GM23338 (cell line): ENCODE measurements at regions not wholly inside any gene's neighbourhood (a gene's known extent, or its start where the extent isn't known, plus 50 kb on each side); places are given as distances from the start of the nearest gene placed in this dataset.

Experiments
- ATAC-seq: fragments of 200-7000 bp; cut with Tn5 transposase; 3 replicates; pipeline ENCODE4 v1.9.1; 2020
- DNase-seq: peaks from one replicate; pipeline ENCODE4 v3.0.0-alpha.2; 2015; ENCODE audit warnings: low spot score
- H2AFZ ChIP-seq: fragments of 200-600 bp; sonication (generic); 2 replicates; pipeline ENCODE4 v1.8.0; 2016; ENCODE audit warnings: antibody characterized with exemption, mild to moderate bottlenecking, moderate library complexity
- H3F3A ChIP-seq: fragments of 200-600 bp; sonication (generic); replicated peaks from 2 replicates; pipeline ENCODE4 v1.8.0; 2017; ENCODE audit warnings: antibody characterized with exemption, mixed run types, low read depth
- H3K27ac ChIP-seq: fragments of 200-600 bp; sonication (generic); 2 replicates; pipeline ENCODE4 v1.6.1; 2016; ENCODE audit warnings: low read depth
- H3K27me3 ChIP-seq: fragments of 200-600 bp; sonication (generic); 2 replicates; pipeline ENCODE4 v1.8.0; 2016; ENCODE audit warnings: mild to moderate bottlenecking, mixed run types, moderate library complexity; ENCODE audit not compliant: insufficient read depth
- H3K36me3 ChIP-seq: fragments of 200-600 bp; sonication (generic); 2 replicates; pipeline ENCODE4 v1.8.0; 2016; ENCODE audit warnings: mild to moderate bottlenecking; ENCODE audit not compliant: insufficient read depth
- H3K4me1 ChIP-seq: fragments of 200-600 bp; sonication (generic); 2 replicates; pipeline ENCODE4 v1.8.0; 2016; ENCODE audit warnings: mild to moderate bottlenecking, moderate library complexity; ENCODE audit not compliant: insufficient read depth
- H3K4me2 ChIP-seq: fragments of 200-600 bp; sonication (generic); 2 replicates; pipeline ENCODE4 v1.7.1; 2017; ENCODE audit warnings: mixed run types
- H3K4me3 ChIP-seq: fragments of 200-600 bp; sonication (generic); 2 replicates; pipeline ENCODE4 v1.6.1; 2016; ENCODE audit warnings: mixed run types
- H3K79me2 ChIP-seq: fragments of 200-600 bp; sonication (generic); replicated peaks from 2 replicates; pipeline ENCODE4 v1.8.0; 2017; ENCODE audit warnings: mild to moderate bottlenecking; ENCODE audit not compliant: insufficient read depth
- H3K9me2 ChIP-seq: fragments of 200-600 bp; sonication (generic); 2 replicates; pipeline ENCODE4 v1.8.0; 2017; ENCODE audit not compliant: insufficient read depth
- H4K20me1 ChIP-seq: fragments of 200-600 bp; sonication (generic); replicated peaks from 2 replicates; pipeline ENCODE4 v1.8.0; 2017; ENCODE audit warnings: mild to moderate bottlenecking; ENCODE audit not compliant: insufficient read depth
- H3K27ac Mint-ChIP-seq: 2 replicates; pipeline ENCODE4 v1.8.0; 2020; ENCODE audit warnings: inconsistent platforms, mild to moderate bottlenecking, moderate library complexity, mixed read lengths
- H3K27me3 Mint-ChIP-seq: 3 replicates; pipeline ENCODE4 v1.8.0; 2022; ENCODE audit warnings: low read depth, mild to moderate bottlenecking, moderate library complexity, mixed read lengths, inconsistent platforms; ENCODE audit not compliant: insufficient read depth, poor library complexity
- H3K36me3 Mint-ChIP-seq: 3 replicates; pipeline ENCODE4 v1.8.0; 2021; ENCODE audit warnings: low read depth, mild to moderate bottlenecking, inconsistent platforms, moderate library complexity, mixed read lengths
- H3K4me1 Mint-ChIP-seq: 3 replicates; pipeline ENCODE4 v1.8.0; 2020; ENCODE audit warnings: mild to moderate bottlenecking, inconsistent platforms, mixed read lengths
- H3K4me3 Mint-ChIP-seq: 3 replicates; pipeline ENCODE4 v1.8.0; 2021; ENCODE audit warnings: moderate library complexity, mild to moderate bottlenecking, inconsistent platforms, mixed read lengths
- H3K9me3 Mint-ChIP-seq: 3 replicates; pipeline ENCODE4 v1.8.0; 2020; ENCODE audit warnings: moderate library complexity, mild to moderate bottlenecking, inconsistent platforms, mixed read lengths
- POLR2AphosphoS5 ChIP-seq: IDR thresholded peaks from 2 replicates; pipeline ENCODE4 v1.6.1; 2016; ENCODE audit warnings: antibody characterized with exemption, low read depth
- STAT1 ChIP-seq: IDR thresholded peaks from one replicate; pipeline ENCODE4 v1.6.1; 2016; ENCODE audit warnings: antibody characterized with exemption; ENCODE audit not compliant: unreplicated experiment
- ZNF331 ChIP-seq: fragments of 250-450 bp; sonication (Bioruptor Pico); IDR thresholded peaks from 2 replicates; pipeline ENCODE4 v1.5.0; 2020; ENCODE audit warnings: low read depth, mild to moderate bottlenecking, moderate library complexity
- TF ChIP-seq, protein P1 (sequence below), 2 experiments: fragments of 200-600 bp in 1 of 2; sonication (generic) in 1 of 2; conservative IDR thresholded peaks; 2 replicates each; pipeline versions ENCODE4 v1.5.1 to v1.6.1; 2016 to 2017; ENCODE audit warnings: antibody characterized with exemption in 2 of 2, low read depth in 2 of 2, mild to moderate bottlenecking in 2 of 2, moderate library complexity in 1 of 2
- TF ChIP-seq, protein P2 (sequence below): fragments of 250-450 bp; sonication (Bioruptor Pico); IDR thresholded peaks from 2 replicates; pipeline ENCODE4 v1.5.0; 2020; ENCODE audit warnings: mild to moderate bottlenecking, moderate library complexity

DNA sequence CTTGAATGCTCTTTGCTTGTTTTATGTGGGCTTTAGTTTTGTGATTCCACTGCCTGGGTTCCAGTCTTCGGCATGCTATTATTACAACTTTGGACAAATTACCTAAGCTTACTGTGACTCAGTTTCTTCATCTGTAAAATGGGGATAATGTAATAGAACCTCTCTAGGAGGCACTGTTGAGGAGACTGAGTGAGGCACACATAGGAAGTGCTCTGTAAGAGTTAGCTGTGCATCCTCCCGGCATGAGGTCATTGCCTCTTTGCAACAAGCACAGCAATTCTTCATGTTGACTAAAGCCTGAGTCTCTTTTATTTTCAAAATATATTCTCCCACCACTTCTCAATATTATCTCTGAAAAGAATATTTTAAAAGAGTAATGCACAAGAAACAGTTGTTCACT, 227.4 kb downstream of the DLEU7 start:
- no peaks in the 10 kb centered on the region for H3K79me2 ChIP-seq
- Mint-ChIP-seq H3K4me1 (peaks cover 3% of the 10 kb centered on the region; the same call in 2 of the 3 replicates), H3K4me3 (no peak overlapping the region), H3K9me3 (no peaks in the 10 kb centered on the region), H3K27me3 (no peaks in the 10 kb centered on the region), H3K27ac (no peak overlapping the region), H3K36me3 (no peaks in the 10 kb centered on the region)
- no peaks in the 10 kb centered on the region for H3K27me3 ChIP-seq
- no peak overlapping the region for H3K4me3 ChIP-seq
- H3K4me2 ChIP-seq, result no peak overlapping the region
- no peak for ATAC-seq
- no peak overlapping the region for H2AFZ ChIP-seq
- DNase-seq, result no peak
- TF ChIP-seq ZNF331 (CRISPR knock-in tag), result no peak
- TF ChIP-seq STAT1, result no peak
- TF ChIP-seq, protein P1, sequence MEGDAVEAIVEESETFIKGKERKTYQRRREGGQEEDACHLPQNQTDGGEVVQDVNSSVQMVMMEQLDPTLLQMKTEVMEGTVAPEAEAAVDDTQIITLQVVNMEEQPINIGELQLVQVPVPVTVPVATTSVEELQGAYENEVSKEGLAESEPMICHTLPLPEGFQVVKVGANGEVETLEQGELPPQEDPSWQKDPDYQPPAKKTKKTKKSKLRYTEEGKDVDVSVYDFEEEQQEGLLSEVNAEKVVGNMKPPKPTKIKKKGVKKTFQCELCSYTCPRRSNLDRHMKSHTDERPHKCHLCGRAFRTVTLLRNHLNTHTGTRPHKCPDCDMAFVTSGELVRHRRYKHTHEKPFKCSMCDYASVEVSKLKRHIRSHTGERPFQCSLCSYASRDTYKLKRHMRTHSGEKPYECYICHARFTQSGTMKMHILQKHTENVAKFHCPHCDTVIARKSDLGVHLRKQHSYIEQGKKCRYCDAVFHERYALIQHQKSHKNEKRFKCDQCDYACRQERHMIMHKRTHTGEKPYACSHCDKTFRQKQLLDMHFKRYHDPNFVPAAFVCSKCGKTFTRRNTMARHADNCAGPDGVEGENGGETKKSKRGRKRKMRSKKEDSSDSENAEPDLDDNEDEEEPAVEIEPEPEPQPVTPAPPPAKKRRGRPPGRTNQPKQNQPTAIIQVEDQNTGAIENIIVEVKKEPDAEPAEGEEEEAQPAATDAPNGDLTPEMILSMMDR (conservative IDR thresholded peaks at IDR 0.05; ENCODE audit: low read depth in 2 of 2), result no peak
- TF ChIP-seq POLR2AphosphoS5, result no peak
- TF ChIP-seq, protein P2, sequence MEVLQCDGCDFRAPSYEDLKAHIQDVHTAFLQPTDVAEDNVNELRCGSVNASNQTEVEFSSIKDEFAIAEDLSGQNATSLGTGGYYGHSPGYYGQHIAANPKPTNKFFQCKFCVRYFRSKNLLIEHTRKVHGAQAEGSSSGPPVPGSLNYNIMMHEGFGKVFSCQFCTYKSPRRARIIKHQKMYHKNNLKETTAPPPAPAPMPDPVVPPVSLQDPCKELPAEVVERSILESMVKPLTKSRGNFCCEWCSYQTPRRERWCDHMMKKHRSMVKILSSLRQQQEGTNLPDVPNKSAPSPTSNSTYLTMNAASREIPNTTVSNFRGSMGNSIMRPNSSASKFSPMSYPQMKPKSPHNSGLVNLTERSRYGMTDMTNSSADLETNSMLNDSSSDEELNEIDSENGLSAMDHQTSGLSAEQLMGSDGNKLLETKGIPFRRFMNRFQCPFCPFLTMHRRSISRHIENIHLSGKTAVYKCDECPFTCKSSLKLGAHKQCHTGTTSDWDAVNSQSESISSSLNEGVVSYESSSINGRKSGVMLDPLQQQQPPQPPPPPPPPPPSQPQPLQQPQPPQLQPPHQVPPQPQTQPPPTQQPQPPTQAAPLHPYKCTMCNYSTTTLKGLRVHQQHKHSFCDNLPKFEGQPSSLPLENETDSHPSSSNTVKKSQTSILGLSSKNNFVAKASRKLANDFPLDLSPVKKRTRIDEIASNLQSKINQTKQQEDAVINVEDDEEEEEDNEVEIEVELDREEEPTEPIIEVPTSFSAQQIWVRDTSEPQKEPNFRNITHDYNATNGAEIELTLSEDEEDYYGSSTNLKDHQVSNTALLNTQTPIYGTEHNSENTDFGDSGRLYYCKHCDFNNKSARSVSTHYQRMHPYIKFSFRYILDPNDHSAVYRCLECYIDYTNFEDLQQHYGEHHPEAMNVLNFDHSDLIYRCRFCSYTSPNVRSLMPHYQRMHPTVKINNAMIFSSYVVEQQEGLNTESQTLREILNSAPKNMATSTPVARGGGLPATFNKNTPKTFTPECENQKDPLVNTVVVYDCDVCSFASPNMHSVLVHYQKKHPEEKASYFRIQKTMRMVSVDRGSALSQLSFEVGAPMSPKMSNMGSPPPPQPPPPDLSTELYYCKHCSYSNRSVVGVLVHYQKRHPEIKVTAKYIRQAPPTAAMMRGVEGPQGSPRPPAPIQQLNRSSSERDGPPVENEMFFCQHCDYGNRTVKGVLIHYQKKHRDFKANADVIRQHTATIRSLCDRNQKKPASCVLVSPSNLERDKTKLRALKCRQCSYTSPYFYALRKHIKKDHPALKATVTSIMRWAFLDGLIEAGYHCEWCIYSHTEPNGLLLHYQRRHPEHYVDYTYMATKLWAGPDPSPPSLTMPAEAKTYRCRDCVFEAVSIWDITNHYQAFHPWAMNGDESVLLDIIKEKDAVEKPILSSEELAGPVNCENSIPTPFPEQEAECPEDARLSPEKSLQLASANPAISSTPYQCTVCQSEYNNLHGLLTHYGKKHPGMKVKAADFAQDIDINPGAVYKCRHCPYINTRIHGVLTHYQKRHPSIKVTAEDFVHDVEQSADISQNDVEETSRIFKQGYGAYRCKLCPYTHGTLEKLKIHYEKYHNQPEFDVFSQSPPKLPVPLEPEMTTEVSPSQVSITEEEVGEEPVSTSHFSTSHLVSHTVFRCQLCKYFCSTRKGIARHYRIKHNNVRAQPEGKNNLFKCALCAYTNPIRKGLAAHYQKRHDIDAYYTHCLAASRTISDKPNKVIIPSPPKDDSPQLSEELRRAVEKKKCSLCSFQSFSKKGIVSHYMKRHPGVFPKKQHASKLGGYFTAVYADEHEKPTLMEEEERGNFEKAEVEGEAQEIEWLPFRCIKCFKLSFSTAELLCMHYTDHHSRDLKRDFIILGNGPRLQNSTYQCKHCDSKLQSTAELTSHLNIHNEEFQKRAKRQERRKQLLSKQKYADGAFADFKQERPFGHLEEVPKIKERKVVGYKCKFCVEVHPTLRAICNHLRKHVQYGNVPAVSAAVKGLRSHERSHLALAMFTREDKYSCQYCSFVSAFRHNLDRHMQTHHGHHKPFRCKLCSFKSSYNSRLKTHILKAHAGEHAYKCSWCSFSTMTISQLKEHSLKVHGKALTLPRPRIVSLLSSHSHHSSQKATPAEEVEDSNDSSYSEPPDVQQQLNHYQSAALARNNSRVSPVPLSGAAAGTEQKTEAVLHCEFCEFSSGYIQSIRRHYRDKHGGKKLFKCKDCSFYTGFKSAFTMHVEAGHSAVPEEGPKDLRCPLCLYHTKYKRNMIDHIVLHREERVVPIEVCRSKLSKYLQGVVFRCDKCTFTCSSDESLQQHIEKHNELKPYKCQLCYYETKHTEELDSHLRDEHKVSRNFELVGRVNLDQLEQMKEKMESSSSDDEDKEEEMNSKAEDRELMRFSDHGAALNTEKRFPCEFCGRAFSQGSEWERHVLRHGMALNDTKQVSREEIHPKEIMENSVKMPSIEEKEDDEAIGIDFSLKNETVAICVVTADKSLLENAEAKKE (CRISPR knock-in tag), result no peak
- H4K20me1 ChIP-seq, result no peaks in the 10 kb centered on the region
- H3K36me3 ChIP-seq, result no peaks in the 10 kb centered on the region
- H3K27ac ChIP-seq, result no peak overlapping the region
- no peaks in the 10 kb centered on the region for H3F3A ChIP-seq
- 0 out of 2 replicates have a peak, but pooled peaks cover 5% of the 10 kb centered on the region for H3K9me2 ChIP-seq
- no peaks in the 10 kb centered on the region for H3K4me1 ChIP-seq
